Activated naive CD4-positive, alpha-beta T cell treated with anti-CD3 and anti-CD28 coated beads for 36 hours (primary cell): ENCODE measurements at regions not wholly inside any gene's neighbourhood (a gene's known extent, or its start where the extent isn't known, plus 50 kb on each side); places are given as distances from the start of the nearest gene placed in this dataset.
"Not testable (repeated sequence)": the region's sequence is repeated elsewhere in the genome, so short reads cannot be mapped to it uniquely, and the experiment has no call there.

Source experiments
- CTCF ChIA-PET: fragments of 350-600 bp; sonication (Branson Sonifier 250); formaldehyde crosslinking; loops from one replicate; lab custom pipeline; 2021; ENCODE audit warnings: antibody characterized with exemption; lab: Charles Lee
- DNase-seq: peaks from one replicate; pipeline ENCODE4 v3.0.0-alpha.2; 2020
- H3K27ac Mint-ChIP-seq: one replicate; pipeline ENCODE4 v1.8.0; 2021; ENCODE audit warnings: mild to moderate bottlenecking, mixed read lengths
- H3K27me3 Mint-ChIP-seq: one replicate; pipeline ENCODE4 v1.8.0; 2021; ENCODE audit warnings: low read depth, mixed read lengths
- H3K36me3 Mint-ChIP-seq: one replicate; pipeline ENCODE4 v1.8.0; 2021; ENCODE audit warnings: low read depth, mixed read lengths
- H3K4me1 Mint-ChIP-seq: one replicate; pipeline ENCODE4 v1.8.0; 2021; ENCODE audit warnings: low read depth, mixed read lengths
- H3K4me3 Mint-ChIP-seq: one replicate; pipeline ENCODE4 v1.8.0; 2021; ENCODE audit warnings: mild to moderate bottlenecking, moderate library complexity, mixed read lengths
- H3K9me3 Mint-ChIP-seq: one replicate; pipeline ENCODE4 v1.8.0; 2021; ENCODE audit warnings: mixed read lengths
- intact Hi-C: fragments of 100-400 bp; cut with micrococcal nuclease; formaldehyde crosslinking; loops from one replicate; pipeline ENCODE4 v1.15.1; 2023

DNA sequence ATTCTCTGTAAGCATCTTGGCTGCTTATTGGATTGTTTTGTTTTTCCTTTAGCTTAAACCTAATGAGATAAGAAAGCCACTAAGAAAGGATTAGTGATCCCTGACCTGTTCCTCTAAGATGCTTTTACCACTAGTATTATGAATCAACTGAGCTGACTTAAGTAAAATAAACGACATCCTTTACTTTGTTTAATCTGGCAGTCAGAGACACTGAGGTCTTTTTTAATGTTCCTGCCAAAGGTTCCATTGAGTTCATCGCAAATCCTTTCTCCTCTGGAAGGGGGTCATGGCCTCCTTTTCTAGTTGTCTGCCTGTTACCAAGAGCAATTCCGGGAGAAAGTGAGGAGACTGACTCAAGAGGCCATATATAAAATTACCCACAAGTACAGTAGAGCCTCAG lies 1038.3 kb upstream of the SLIT2 start:
- DNase-seq = no peak
- Mint-ChIP-seq H3K9me3 (peaks cover 5% of the 10 kb centered on the region), H3K27me3 (no peaks in the 10 kb centered on the region), H3K4me1 (no peaks in the 10 kb centered on the region), H3K4me3 (no peak overlapping the region), H3K36me3 (no peaks in the 10 kb centered on the region), H3K27ac (no peak overlapping the region)
- intact Hi-C loops = no loop called here
- CTCF ChIA-PET = no interaction called here

GRCh38 chr4:19205853-19206252 lies 1045.9 kb upstream of the SLIT2 start:
- Mint-ChIP-seq H3K9me3 (peaks cover 7% of the 10 kb centered on the region), H3K4me3 (no peak overlapping the region), H3K27ac (no peak overlapping the region), H3K27me3 (no peaks in the 10 kb centered on the region), H3K4me1 (no peaks in the 10 kb centered on the region), H3K36me3 (no peaks in the 10 kb centered on the region)
- CTCF ChIA-PET = no interaction called here
- DNase-seq = no peak
- intact Hi-C loops = no loop called here

DNA sequence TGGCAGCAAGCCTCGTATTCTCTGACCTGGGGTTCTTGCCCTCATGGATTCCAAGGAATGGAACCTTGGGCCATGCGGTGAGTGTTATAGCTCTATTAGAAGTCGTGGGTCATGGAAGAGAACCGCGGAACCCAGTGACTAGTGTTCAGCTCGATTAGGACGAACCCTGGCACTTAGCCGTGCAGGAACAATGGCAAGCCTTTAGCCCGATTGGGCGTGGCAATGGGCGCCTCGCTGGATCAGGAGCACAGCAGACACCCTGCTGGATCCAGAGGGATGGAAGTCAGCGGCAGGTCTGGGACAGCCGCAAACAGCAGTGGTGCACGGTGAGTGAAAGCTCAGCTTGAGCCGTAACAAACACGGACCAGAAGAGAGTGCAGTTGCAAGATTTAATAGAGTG lies 1053.9 kb upstream of the SLIT2 start:
- DNase-seq, H3K27me3 Mint-ChIP-seq, H3K27ac Mint-ChIP-seq, H3K9me3 Mint-ChIP-seq, H3K4me1 Mint-ChIP-seq, H3K4me3 Mint-ChIP-seq, H3K36me3 Mint-ChIP-seq, CTCF ChIA-PET, intact Hi-C loops: not testable (repeated sequence)

GRCh38 chr4:19195696-19196095 lies 1056.0 kb upstream of the SLIT2 start:
- Mint-ChIP-seq H3K9me3 (peaks cover 10% of the 10 kb centered on the region), H3K27ac (no peak overlapping the region), H3K4me1 (no peaks in the 10 kb centered on the region), H3K36me3 (no peaks in the 10 kb centered on the region), H3K4me3 (no peak overlapping the region), H3K27me3 (no peaks in the 10 kb centered on the region)
- DNase-seq = no peak
- CTCF ChIA-PET = no interaction called here
- intact Hi-C loops = no loop called here

DNA sequence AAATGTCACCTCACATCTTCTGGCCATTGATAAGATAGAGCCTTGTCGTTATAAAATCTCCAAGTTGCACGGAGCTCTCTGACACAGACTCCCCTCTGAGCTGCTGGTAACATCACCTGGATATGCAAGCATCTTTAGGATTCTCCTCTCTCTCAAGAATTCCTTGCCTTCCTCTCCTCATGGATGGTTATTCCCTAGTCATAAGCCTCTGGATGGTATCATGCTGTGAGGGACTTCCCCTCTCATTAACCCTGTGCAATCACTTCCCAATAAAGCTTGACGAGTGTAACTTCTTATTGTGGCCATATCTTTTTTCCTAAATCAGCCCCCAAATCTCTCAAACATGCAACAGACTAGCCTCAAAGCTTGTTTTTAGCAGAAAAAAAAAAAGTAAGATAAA lies 1057.0 kb upstream of the SLIT2 start:
- intact Hi-C loops = no loop called here
- DNase-seq = no peak
- CTCF ChIA-PET = no interaction called here
- Mint-ChIP-seq H3K4me1 (no peaks in the 10 kb centered on the region), H3K4me3 (no peak overlapping the region), H3K27ac (no peak overlapping the region), H3K9me3 (peaks cover 12% of the 10 kb centered on the region), H3K36me3 (no peaks in the 10 kb centered on the region), H3K27me3 (no peaks in the 10 kb centered on the region)

DNA sequence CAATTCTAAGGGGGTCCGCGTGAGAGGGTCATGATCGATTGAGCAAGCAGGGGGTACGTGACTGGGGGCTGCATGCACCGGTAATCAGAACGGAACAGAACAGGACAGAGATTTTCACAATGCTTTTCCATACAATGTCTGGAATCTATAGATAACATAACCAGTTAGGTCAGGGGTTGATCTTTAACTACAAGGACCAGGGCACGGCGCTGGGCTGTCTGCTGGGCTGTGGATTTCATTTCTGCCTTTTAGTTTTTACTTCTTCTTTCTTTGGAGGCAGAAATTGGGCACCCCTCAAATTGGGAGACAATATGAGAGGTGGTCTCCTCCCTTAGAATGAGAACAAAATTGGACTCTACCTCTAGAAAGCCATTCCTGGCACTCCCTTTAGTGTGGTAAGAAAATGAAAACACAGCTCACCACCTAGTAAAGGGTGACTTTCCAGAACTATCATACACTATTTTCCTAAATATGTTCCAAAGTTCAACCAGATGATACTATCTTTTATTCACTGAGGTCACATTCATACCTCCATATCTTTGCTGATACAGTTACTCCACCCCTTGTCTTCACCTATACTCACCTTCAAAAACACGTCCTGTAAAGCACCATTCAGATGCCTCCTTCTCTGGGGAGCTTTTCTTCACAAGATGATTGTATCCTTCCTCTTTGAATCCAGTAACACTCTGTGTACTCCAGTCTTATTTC lies 1058.3 kb upstream of the SLIT2 start:
- Mint-ChIP-seq H3K27me3 (no peaks in the 10 kb centered on the region), H3K9me3 (peaks cover 10% of the 10 kb centered on the region), H3K4me3 (no peak overlapping the region), H3K4me1 (no peaks in the 10 kb centered on the region), H3K36me3 (no peaks in the 10 kb centered on the region), H3K27ac (no peak overlapping the region)
- CTCF ChIA-PET = no interaction called here
- intact Hi-C loops = no loop called here
- DNase-seq = no peak

DNA sequence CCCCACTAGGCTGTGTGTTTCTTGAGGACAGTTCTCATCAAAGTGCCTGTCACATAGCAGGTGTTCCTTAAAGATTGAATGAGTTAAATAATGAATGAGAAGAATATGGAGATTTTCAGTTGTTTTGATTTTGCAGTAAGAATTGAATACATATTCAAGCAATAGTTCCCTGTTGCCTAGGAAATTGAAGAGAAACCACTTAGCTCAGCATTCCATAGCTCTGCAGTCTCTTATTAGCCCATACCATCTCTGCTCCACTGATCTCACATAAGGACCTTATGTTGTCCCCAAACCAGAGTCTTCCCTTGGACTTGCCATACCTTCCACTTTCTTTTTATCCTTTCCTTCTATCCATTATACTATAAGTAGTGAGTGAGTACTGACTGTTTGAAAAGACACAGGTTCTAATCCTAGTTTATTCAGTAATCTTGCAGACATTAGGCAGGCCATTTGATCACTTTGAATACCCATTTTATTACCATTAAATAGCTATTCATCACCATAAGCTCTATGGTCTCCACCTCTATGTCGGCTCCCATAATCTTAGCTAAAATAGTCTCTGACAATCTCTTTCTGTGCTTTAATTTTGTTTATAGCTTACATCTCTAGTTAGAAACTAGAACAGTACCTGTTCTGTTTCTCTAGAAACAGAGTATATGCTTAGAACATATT lies 1059.6 kb upstream of the SLIT2 start:
- Mint-ChIP-seq H3K27ac (no peak overlapping the region), H3K27me3 (no peaks in the 10 kb centered on the region), H3K36me3 (no peaks in the 10 kb centered on the region), H3K4me1 (no peaks in the 10 kb centered on the region), H3K4me3 (no peak overlapping the region), H3K9me3 (peaks cover 10% of the 10 kb centered on the region)
- CTCF ChIA-PET = interaction anchor here (0.6 kb wide), 2 partner anchors 776 to 1254 kb away, joined by 3 read pairs; no protein-coding TSS in a partner anchor
- intact Hi-C loops = no loop called here
- DNase-seq = no peak

DNA sequence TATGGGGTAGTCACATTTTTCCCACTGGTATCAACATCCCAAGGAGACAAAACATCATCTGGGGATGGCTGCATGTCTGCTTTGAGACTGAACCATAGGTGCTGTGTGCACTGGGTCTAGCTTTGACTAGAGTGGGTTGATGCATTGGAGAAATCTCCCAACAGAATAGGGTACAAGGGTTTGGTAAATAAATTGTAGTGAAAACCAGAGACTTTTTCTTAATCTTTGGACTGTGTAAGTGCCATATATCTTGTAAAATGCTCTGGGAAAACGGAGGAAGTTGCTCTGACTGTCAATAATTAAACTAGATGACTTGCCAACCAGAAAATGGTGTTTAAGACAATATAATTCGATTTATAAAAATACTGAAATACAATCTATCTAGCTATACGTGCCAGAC lies 1064.0 kb upstream of the SLIT2 start:
- DNase-seq = no peak
- H3K4me3 Mint-ChIP-seq = no peak overlapping the region
- no peaks in the 10 kb centered on the region for H3K27me3 Mint-ChIP-seq
- intact Hi-C loops = no loop called here
- H3K4me1 Mint-ChIP-seq = no peaks in the 10 kb centered on the region
- no peaks in the 10 kb centered on the region for H3K36me3 Mint-ChIP-seq
- CTCF ChIA-PET = no interaction called here
- peaks cover 4% of the 10 kb centered on the region for H3K9me3 Mint-ChIP-seq
- H3K27ac Mint-ChIP-seq = no peak overlapping the region

DNA sequence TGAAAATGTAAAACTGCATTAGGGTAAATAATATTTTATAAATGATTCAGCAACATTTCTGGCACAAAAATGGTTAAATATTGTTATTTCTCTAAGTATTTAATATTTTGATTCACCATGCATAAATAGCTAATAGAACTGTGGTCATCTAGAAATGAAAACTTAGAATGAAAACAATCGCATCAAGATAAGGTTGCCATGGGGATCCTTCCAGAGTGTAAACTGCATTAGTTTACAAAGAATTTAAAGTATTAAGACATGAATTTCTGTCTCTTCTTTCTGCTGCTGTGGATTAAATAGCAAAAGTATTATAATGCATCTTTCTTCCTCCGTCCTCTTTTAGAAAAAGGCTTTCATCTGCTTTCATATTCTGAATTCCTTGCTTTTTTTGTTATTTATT lies 1064.6 kb upstream of the SLIT2 start:
- Mint-ChIP-seq H3K27ac (no peak overlapping the region), H3K4me3 (no peak overlapping the region), H3K9me3 (peaks cover 4% of the 10 kb centered on the region), H3K36me3 (no peaks in the 10 kb centered on the region), H3K27me3 (no peaks in the 10 kb centered on the region), H3K4me1 (no peaks in the 10 kb centered on the region)
- intact Hi-C loops = no loop called here
- DNase-seq = no peak
- CTCF ChIA-PET = no interaction called here

DNA sequence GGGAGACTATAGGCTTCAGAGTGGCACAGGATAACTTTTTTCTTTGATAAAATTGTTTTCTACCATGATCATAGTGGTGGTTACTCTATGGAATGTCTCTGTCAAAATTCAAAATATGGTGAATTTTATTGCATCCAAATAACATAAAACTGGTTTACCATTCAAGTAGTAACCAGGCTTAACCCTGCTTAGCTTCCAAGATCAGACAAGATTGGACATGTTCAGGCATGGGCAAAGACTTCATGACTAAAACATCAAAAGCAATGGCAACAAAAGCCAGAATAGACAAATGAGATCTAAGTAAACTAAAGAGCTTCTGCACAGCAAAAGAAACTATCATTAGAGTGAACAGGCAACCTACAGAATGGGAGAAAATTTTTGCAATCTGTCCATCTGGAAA lies 1070.1 kb upstream of the SLIT2 start:
- CTCF ChIA-PET, H3K27me3 Mint-ChIP-seq, intact Hi-C loops: not testable (repeated sequence)

DNA sequence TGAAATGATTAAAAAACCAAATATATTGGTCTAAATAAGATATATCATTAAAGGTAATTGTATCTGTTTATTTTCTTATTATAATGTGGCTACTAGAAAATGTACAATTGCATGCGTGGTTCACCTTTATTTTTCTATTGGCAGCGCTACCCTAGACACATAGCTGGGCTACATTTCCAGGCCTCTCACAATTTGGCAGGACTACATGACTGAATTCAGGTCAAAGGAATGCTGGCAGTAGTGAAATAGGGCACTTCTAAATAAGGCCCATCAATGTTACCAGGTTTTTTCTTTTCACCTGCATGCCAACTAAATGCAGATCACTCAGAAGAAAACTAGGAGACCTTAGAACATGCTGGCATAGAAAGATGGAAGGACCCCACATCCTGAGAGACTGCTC lies 1072.9 kb upstream of the SLIT2 start:
- no peaks in the 10 kb centered on the region for H3K4me1 Mint-ChIP-seq
- no peak overlapping the region for H3K4me3 Mint-ChIP-seq
- DNase-seq = no peak
- CTCF ChIA-PET = no interaction called here
- intact Hi-C loops = no loop called here
- no peak overlapping the region for H3K27ac Mint-ChIP-seq
- no peaks in the 10 kb centered on the region for H3K36me3 Mint-ChIP-seq
- H3K27me3 Mint-ChIP-seq = no peaks in the 10 kb centered on the region
- peaks cover 8% of the 10 kb centered on the region for H3K9me3 Mint-ChIP-seq

More for the DNA sequence above, 1070.1 kb upstream of the SLIT2 start:
- H3K4me3 Mint-ChIP-seq, H3K36me3 Mint-ChIP-seq, DNase-seq, H3K27ac Mint-ChIP-seq, H3K4me1 Mint-ChIP-seq, H3K9me3 Mint-ChIP-seq: not testable (repeated sequence)

GRCh38 chr4:19177616-19178015 lies 1074.1 kb upstream of the SLIT2 start:
- Mint-ChIP-seq H3K4me1 (no peaks in the 10 kb centered on the region), H3K36me3 (no peaks in the 10 kb centered on the region), H3K27me3 (no peaks in the 10 kb centered on the region), H3K4me3 (no peak overlapping the region), H3K9me3 (peaks cover 8% of the 10 kb centered on the region), H3K27ac (no peak overlapping the region)
- CTCF ChIA-PET = no interaction called here
- intact Hi-C loops = no loop called here
- DNase-seq = no peak

DNA sequence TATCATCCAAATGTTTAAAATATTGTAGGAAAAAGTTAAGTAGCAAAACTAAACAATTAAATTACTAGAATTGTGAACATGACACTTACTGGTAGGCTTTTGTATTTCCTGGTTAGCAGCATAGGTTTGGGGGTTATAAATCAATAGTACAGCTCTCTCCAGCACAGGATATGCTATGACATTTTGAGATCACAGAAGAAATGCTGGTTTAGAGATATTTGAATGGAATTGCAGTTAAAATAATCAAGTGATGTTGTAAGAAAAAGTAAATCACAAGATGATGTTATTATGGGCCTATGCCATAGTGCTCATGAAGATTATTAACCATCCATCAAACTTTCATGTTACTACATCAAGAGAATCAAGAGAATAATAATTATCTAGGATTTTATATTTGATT lies 1079.9 kb upstream of the SLIT2 start:
- intact Hi-C loops = no loop called here
- Mint-ChIP-seq H3K4me1 (no peaks in the 10 kb centered on the region), H3K27me3 (no peaks in the 10 kb centered on the region), H3K36me3 (no peaks in the 10 kb centered on the region), H3K9me3 (peaks cover 3% of the 10 kb centered on the region), H3K4me3 (no peak overlapping the region), H3K27ac (no peak overlapping the region)
- no peak for DNase-seq
- CTCF ChIA-PET = no interaction called here
